Right hindlimb (tissue), 1 donor: ENCODE measurements at regions not wholly inside any gene's neighbourhood (a gene's known extent, or its start where the extent isn't known, plus 50 kb on each side); places are given as distances from the start of the nearest gene placed in this dataset.

Source experiments
- DNase-seq: peaks from one replicate; pipeline ENCODE4 v3.0.0-alpha.2; 2018

DNA sequence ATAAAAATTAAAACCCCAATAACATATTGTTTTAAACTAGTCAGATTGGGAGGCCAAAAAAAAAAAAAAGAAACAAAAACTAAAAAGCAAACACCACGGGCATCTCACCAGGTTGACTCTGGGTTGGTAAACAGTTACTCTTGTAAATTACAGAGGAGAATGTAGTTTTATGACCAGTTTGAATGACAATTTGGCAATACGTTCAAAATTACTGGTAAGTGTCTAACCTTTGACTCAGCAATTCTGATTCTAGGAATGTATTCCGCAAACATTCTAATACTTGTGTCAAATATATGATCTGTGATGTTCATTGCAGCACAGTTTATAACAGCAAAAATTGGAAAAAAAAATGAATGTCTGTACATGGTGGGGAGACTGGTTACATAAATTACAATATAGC lies 1376.0 kb downstream of the TBC1D22A start:
- DNase-seq, result no peak

DNA sequence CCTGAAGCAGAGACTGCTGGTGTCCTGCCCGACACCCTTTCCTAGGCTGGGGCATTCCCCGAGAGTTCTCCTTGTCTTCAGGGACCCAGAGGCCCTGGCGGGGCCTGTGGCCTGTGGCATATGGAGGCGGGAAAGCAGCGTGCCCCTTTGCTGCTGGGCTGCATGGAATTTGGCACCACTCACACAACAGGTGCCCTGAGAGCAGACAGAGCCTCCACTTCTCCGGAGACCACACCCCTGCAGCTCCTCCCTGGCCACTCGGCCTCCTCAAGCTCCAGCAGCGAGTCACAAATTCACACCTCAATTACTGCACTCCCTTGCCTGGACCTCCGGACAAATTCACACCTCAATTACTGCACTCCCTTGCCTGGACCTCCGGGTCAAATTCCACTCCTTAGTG lies 1375.2 kb downstream of the TBC1D22A start:
- DNase-seq, result no peak

DNA sequence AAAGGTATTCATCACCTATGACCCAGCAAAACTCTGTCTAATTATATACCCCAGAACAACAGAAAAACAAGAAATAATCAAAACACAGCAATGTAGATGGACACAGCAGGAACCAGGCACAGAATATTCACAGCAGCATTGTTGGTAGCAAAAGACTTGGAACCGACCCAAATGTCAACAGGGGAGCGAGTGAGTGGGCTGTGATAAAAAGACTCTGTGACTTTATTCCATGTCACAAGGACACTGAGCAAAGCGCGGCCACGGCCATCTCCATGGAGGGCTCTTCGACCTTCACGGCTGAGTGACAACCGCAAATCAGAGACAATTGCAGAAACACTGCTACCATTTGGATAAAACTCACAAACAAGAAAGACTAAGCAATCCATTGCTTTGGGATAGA lies 1373.1 kb downstream of the TBC1D22A start:
- no peak for DNase-seq

DNA sequence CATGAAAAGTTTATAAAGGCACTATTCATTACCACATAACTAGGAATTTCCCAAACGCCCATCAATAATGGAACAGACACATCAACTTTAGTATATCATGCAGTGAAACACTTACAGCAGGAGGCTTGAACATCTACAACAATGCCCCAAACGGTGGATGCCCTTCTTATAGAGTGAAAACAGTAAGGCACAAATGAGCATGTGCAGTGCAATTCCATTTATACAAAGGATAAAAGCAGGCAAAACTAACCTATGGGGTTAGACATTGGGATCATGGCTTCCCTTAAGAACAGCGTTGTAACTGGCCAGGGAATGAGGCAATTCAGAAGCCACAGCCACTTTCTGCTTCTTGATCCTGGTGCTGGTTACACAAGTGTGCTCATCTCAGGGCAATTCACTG lies 1363.0 kb downstream of the TBC1D22A start:
- DNase-seq, result no peak

DNA sequence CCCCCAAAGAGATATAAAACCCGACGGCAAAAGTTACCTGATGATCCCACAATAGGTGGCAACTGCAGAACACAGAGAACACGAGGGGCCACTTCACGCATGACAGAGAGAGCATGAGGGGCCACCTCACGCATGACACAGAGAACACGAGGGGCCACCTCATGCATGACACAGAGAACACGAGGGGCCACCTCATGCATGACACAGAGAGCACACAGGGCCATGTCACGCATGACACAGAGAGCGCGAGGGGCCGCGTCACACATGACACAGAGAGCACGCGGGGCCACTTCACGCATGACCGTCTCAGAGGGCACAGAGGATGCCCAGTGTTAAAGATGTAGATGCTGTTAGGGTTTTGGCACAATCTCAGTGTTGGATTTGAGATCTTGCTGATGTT lies 1359.5 kb downstream of the TBC1D22A start:
- DNase-seq, result no peak

DNA sequence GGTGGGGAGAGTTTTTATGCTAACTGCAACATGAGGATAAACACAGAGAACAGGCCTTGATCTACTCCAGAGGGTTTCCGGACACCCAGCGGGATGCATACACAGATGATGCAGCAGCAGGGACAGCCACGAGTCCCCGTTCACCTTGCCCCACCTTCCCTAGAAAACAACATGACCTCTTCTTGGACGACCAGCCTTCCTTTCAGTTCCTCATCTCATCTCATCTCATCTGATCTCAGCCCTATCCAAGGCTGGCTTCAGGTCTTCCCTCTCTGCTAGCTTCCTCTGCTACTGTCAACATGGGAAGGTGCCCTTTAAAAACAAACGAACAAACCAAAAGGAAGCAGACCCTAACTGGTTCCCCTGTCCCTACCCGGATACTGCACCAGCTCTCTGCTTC lies 1356.2 kb downstream of the TBC1D22A start:
- no peak for DNase-seq

DNA sequence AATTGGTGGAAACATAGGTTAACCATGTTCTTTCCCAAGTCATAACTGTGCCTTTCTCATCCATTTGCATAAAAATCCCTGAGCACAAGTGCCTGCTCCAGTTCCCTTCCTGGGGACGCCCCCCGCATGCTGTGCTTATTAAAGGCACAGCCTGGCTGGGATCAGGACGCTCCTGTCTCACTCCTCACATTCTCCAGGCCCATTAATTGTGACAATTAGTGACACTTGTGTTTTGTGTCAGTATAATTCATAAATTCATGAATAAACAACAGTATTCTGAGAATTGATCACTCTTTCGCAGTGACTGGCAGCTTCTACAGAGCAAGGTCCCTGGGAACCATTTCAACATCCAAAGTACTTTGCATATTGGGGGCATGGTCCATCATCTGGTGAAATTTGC lies 1354.4 kb downstream of the TBC1D22A start:
- no peak for DNase-seq

DNA sequence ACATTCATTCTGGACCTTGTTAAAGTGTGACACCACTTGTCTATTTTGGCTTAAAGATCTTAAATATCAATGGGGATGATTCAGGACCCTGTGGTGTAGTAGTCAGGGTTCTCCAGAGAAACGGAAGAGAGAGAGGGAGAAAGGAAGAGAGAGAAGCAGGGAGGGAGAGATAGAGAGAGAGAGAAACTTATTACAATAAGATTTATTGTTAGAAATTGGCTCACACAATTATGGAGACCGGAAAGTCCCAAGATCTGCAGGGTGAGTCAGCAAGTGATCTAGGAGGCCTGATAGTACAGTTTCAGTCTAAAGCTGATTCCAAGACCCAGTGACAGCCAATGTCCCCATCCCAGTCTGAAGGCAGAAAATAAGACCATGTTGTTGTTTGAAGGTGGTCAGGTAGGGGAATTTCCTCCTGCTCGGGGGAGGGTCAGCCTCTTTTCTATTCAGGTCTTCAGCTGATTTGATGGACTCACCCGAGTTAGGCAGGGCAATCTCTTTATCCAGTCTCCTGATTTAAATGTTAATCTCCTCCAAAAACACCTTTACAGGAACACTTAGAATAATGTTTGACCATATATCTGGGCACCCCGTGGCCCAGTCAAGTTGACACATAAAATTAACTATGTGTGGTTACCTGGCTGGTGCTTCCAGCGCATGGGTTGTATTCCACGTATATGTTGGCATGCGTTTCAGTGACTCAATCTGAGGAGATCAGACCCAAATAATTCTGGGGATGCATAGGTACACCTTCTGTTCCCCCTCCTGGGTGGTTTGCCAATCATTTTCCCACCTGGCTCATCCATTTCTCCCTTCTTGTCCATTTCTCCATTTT lies 1350.5 kb downstream of the TBC1D22A start:
- DNase-seq, result no peak

DNA sequence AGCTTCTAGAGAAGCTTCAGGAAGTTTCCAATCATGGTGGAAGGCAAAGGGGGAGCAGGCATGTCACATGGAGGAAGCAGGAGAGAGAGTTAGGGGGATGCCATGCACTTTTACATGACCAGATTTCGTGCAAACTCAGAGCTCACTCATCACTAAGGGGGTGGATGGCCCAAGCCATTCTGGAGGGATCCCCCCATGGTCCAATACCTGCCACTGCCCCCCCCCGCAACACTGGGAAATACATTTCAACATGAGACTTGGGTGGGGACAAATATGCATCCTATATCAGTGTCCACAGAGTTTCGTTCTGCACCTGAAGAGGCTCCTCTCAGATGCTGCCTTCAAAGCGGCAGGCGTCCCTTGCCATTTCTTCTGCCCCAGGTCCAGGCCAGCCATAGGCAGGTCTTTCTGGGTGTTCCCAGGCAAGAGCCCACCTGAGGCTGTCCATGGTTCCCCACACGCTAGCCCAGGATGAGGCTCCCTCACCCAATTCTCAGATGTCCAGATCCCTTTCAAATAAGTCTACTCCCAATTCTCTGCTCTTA lies 1344.3 kb downstream of the TBC1D22A start:
- DNase-seq, result no peak

DNA sequence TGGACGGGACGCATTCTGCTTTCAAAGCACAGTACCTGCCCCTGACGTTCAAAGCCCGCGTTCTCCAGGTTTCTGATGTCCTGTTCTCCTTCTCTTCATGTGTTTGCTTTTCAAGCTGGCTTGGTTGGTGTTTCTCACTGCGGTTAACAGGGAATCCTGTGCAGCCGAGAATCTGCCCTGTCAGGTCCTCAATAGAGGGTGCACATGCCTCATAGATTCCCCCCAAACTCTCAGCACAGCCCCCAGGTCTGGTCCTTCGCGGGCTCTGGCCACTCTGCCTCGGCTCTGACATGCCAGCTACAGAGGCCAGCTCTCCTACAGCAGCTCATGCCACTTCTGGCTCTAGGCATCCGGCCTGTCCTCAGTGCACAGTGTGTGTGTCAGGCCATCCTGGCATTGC lies 1343.8 kb downstream of the TBC1D22A start:
- DNase-seq, result no peak

DNA sequence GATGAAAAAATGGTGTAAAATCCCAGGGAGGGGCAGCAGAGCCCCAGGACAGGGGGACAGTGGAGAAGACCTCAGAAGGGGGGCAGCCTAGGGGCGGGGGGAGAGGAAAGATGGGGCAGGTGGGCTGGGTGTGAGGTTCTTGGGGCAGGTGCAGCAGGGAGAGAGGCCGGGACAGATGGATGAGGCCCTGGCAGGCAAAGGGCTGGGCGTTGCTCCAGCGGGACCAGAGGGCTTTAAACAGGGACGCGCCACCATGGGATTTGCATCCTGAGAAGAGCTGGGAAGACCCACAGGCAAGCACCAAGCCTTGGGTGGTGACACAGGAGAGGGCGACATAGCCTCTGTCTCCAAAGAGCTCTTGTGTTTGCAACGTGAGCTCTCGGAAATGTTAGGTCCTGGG lies 1342.8 kb downstream of the TBC1D22A start:
- DNase-seq, result no peak

DNA sequence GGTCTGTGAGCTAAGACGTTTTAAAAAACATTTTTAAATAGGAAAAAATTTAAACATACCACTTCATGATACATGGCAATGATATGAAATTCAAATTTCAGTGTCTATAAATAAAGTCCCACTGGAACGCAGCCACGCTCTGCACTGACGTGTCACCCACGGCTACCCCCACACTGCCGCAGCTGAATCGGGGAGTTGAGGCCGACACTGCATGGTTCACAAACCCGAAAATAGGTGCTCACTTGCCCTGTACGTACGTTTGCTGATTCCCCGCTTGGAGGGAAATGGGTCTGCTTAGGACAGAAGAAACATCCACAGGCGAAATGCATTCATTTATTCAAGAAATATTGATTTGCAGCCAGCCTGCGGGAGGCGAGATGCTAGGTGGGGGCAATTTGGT lies 1342.3 kb downstream of the TBC1D22A start:
- DNase-seq, result no peak

DNA sequence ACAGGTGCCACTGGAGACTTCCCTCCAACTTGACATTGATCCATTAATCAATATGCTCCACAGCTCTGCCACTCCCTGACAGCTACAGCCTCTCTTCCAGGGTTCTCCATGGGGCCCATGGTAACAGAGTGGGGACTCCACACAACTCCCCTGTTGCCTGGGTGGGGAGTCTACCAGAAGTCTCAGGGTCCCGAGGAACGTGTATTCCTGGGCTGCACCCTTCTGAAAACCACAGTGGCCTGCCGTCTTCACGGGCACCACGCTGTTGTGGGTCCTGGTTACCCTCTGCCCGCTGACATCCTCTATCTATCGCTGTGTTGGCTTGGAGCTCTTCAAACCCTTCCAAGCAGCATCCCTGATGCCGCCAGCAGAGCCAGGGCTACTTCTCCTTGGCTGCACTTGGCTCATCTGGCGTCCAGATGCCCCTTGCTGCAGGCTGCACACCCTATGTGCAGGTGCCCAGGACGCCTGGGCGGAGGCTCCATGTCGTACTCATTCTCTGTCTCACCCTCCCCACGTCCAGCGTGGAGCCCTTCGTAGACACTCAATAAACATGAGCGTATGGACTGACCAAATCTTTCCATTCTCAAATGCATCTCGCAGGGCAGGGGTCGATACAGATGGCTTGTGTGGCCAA lies 1341.8 kb downstream of the TBC1D22A start:
- DNase-seq, result no peak

DNA sequence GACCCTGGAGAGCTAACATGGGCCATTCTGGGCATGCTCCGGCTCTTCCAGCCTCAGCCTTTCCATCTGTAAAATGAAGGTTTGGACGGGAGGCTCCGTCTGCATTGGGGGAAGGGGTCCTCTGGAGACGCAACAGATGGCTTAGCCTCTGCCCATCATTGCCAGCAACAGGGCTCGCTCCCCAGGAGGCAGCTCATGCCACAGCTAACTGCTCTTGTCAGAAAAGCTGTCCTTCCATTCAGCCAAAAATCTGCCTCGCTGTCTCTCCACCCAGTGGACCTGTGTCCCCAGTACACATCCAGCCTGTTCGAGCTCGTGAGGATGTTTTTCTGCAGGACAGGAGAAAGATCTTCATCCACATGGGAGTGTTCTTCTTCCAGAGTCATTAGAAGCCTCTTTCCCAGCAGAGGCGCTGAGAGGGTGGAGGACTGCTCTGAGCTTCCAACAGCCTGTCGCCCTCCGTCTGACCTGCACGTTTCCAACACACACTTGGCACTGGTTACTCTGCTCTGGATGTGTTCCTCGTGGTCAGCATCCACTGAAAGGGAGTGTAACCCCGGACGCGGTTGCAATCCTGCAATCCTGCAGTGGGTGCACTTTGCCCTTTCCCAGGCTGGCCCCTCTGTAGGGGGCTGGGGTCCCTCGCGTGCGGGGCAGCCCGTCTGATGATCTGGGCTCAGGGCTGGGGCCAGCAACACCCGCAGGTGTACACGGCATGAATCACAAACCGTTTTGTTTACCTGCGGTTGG lies 1340.9 kb downstream of the TBC1D22A start:
- peak; percentile 48 for DNase-seq

DNA sequence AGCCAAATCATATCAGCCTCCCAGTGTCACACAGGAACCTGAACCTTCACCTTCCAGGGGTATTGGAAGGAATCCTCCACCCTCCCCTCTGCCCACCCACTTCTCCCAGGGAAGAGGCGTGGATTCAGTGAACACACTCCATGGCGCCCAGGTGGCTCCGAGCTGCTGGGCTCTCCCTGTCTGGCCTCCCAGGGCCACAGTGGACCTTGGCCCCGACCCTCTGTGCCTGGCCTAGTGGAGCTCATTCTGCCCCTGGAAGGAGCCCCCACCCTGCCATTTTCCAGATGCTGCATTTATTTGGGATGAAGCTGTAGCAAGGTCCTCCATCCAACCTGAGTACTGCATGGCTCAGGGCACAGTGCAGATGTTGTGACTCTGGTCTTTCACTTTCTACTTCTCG lies 1340.1 kb downstream of the TBC1D22A start:
- DNase-seq, result no peak

DNA sequence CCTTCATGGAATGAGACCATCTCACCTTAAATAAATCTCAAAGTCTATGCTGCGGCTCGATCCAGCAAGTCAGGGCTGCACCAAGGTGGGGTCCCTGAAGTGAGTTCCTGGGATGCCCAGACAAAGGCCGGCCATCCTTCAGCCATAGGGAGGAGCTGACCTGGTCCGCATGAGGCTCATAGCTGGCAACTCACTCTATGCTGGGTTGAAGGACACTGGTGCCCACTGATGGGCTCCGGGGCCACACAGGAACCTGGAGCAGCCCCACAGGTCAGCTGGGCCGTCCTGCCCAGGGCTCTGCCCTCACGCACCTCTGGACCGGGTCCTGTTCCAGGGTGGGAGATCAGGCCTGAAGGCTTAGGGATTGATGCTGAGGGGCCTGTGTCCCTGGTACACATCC lies 1339.3 kb downstream of the TBC1D22A start:
- no peak for DNase-seq

DNA sequence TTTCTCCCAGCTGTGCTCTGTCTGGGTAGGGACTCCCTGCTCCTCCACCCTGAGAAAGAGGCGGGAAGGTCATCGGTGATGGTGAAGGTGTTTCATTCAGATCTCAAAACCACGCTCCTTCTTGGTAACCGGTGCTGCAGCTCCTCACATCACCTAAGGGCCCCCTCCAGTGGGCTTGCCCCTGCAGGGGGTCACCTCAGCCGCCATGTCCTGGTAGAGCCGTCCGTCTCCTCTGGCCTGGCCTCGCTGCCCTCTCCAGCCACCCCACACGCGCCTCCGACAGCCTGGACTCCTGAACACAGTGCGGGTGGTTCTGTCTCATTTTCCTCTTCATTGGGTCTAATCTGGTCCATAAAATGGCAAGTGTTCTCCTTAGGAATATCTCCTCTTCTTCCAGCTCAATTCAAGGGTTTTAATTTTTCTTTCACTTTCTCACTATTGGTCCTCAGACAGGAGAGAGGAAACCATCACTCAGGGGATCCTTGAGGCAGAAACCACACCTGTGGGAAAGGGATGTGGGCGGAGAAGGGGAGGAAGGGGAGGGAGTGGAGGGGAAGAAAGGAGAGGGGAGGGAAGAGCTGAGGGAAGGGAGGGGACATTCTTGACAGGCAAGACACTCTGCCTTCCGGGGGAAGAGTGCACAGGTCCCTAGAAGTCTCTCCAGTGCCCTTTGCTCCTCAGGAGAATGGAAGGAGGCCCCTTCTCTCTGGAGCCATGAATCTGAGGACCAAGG lies 1338.4 kb downstream of the TBC1D22A start:
- DNase-seq, result no peak

DNA sequence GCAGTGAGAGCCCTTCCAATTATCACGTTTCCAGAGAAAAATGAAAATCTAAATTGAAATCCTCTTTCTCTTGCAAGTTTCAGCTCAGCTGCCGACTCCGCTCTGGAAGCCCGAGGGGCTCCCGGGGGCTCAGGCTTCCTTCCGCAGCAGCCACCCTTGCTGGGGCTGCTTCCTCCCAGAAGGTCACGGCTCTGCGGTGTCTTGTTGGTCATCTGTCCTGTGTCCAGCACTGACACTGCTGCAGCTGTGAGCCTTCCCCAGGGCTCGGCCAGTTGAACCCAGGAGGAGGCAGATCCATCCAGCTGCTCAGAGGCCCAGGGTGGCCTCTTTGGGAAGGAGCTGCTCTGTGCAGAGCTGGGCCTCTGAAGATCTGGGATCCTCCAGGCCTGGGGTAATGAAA lies 1337.2 kb downstream of the TBC1D22A start:
- no peak for DNase-seq

DNA sequence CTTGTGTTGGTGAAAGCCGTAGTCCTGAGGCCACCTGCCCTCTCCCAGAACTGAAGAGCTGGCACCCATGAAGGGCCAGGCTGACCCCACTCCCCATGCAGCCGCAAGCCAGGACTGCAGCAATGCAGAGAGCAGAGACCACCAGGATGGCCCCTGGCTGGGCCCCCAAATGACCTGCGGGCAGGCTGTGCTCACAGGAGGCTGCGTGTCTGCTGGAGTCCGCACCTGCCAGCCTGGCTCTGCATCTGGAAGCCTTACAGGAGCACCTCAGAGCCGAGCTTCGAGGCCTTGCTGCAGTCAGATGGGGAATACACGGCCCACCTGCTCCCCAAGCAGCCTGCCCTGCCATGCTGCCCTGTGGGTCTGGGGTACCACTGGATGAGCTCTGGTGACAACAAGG lies 1336.8 kb downstream of the TBC1D22A start:
- no peak for DNase-seq

DNA sequence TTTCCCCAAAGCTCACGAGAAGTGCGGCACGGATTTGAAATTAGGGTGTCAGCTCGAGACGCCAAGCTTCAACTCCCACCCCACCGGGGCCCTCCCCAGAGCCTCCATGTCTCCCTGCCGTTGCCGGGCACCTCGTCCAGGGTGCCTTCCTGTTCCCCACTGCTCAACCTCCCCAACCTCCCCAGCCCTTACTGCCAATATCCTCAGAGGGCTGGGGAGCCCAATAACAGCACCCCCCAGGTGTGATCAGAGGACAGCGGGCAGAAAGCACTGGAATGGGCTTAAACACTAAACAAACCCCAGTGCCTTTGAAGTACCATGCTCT lies 1336.4 kb downstream of the TBC1D22A start:
- DNase-seq, result no peak

DNA sequence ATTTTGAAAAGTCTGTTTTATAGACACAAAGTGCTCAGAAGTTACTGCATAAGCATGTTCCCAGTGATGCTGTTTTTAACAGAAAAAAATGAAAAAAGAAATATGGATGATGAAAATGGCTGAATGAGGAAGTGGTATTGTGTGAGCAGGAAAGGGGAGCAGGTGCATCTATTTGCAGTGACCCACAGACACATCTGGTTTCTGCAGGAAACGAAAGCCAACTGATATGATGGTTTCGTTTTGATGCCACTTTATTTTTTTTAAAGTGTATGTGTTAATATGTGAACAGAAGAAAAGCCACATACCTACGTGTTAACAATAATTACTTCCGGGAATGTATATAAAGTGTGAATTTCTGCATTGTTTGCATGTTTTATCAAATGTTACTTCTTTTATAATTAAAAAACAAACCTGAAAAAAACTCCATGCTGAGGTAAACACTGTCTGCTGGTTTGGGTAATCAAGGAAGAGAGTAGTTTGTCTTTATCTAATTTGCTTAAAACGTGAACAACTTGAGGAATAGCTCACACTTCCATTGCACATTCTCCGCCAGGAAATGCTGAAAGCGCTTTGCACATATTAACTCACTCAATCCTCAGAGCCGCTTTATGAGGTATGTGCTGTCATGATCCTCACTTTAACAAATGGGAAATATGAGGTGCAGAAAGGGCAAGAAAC lies 1335.9 kb downstream of the TBC1D22A start:
- no peak for DNase-seq

DNA sequence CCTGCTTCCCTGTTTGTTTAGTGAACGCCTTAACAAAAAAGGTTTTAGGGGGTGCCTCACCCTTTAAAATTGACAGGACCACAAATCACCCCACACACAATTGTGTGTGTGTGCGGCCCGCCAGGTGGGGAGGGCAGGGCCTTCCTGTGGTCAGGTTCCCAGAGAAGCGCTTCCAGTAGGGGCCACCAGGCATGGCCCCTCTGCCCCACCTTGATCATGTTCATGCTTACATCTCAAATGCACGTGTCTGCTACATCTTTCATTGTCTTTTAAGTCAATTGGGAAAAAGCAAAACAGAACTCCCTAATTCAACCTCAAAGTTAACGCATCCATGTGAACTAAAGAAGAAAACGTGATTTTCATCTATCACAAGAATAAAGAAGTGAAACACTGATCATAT lies 1335.3 kb downstream of the TBC1D22A start:
- DNase-seq, result no peak
